NCI-H1417 treated with DMSO at 0.1 percent for 48 hours (cell line): ENCODE measurements at regions not wholly inside any gene's neighbourhood (a gene's known extent, or its start where the extent isn't known, plus 50 kb on each side); places are given as distances from the start of the nearest gene placed in this dataset.

Experiments used
- DNase-seq: peaks from one replicate; lab custom pipeline; 2025; lab: John Stamatoyannopoulos, UW

- no peak for DNase-seq
Measured at GRCh38 chr12:67148265-67148664, 120.9 kb upstream of the CAND1 start.

GRCh38 chr12:67151886-67152285 is 117.3 kb upstream of the CAND1 start:
- no peak for DNase-seq

DNA sequence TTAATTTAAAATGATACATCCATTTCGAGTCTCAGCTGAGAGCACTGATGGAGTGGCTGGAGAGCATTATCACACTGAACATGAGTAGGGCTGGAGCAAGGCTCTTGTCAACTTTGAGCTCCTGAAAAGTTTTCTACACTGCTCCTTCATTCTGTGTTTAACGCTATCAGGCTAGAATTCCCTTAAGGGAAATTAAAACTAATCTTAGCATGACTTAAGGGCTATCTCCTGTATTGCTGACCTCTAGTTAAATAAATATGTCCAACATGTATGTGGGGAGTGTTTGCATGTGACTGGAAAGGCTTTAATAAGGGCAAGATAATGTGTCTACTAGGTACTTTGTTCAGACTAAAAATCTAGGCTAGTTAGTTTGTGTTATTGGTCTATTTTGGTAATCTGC is 116.7 kb upstream of the CAND1 start:
- DNase-seq, result no peak

- no peak for DNase-seq
Measured at GRCh38 chr12:67154901-67155300, 114.3 kb upstream of the CAND1 start.

DNA sequence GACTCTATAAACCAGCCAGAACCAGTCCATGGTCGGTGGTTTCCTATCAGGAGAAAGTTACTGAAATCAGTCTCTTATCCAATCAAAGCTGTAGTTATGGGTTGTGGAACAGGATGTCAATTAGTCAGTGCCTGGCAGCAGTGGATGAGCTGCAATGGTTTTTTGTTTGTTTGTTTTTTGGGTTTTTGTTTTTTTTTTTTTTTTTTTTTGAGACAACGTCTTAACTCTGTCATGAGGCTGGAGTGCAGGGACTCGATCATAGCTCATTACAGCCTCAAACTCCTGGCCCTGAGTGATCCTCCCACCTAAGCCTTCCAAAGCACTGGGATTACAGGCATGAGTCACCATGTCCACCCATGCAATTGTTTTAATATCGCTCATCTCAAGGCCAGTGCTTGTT is 113.3 kb upstream of the CAND1 start:
- DNase-seq, result no peak

GRCh38 chr12:67161322-67161918 is 107.7 kb upstream of the CAND1 start:
- no peak for DNase-seq

- no peak for DNase-seq
Measured at GRCh38 chr12:67173258-67173657, 95.9 kb upstream of the CAND1 start.

GRCh38 chr12:67182551-67182950 is 86.6 kb upstream of the CAND1 start:
- DNase-seq, result no peak

- DNase-seq, result no peak
Measured at GRCh38 chr12:67193704-67194103, 75.5 kb upstream of the CAND1 start.

DNA sequence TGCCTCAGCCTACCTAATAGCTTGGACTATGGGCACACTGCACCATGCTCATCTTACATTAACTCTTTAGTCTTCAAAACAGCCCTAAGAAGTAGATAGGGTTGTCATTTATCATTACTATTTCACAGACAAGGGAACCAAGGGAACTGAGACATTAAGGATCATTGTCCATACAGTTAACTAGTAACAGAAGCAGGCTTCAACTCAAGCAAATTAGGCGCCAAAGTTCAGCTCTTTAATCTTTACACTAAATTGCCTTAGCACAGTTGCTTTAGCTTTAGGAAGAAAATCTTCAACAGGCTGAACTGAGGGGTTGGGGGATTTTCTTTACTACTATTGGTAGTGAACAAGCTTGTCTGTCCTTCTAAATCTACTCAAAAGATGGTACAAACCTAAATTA is 68.8 kb upstream of the CAND1 start:
- no peak for DNase-seq

DNA sequence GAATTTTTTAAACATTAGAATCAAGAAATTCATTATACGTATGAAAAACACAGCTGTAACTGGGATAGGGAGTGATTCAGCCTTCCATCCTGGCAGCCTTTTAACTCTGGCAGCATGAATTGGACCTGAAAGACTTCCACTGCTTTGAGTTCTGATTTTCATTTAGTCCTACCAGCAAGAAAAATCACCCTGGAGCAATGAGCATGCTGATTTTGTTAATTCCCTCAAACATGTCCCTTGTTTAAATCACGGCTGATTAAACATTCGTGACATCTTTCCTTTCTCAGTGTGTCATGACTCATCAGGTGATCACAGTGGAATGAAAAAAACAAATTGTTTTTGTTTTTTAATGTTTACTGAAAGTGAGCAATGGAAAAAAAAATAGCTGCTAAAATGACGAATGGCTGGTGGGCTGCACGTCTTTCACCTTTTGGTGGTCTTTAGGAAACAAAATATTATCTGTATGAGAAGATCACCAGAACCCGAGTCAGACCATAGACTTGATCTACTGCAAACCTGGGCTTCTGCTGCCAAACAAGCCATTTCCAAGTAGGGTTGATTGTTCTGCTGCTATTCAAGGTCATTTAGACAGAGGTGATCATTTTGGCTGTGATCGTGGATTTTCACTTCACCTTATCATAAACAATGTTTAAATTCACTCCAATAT is 67.0 kb upstream of the CAND1 start:
- no peak for DNase-seq

- DNase-seq, result no peak
Measured at GRCh38 chr12:67202678-67203012, 66.5 kb upstream of the CAND1 start.

- DNase-seq, result no peak
Measured at GRCh38 chr12:67208281-67209067, 60.7 kb upstream of the CAND1 start.

GRCh38 chr12:67211029-67211428 is 58.1 kb upstream of the CAND1 start:
- no peak for DNase-seq

GRCh38 chr12:67211494-67211893 is 57.7 kb upstream of the CAND1 start:
- no peak for DNase-seq

GRCh38 chr12:67217647-67218046 is 51.5 kb upstream of the CAND1 start:
- no peak for DNase-seq
